SK-N-SH (cell line): ENCODE measurements at regions not wholly inside any gene's neighbourhood (a gene's known extent, or its start where the extent isn't known, plus 50 kb on each side); places are given as distances from the start of the nearest gene placed in this dataset.

Experiments
- CTCF ChIA-PET: fragments of 300-600, 350-600 bp; formaldehyde crosslinking; extraction: SDS; loops from one replicate; lab custom pipeline; 2021; lab: Yijun Ruan, JAX
- POLR2A ChIA-PET: fragments of 350-600 bp; sonication (Branson Sonifier 250); formaldehyde crosslinking; extraction: SDS; loops from one replicate; lab custom pipeline; 2020; ENCODE audit warnings: antibody characterized with exemption, inconsistent platforms; lab: Yijun Ruan, JAX
- DNase-seq: peaks from one replicate; pipeline ENCODE4 v3.0.0; 2012
- H2AFZ ChIP-seq: fragments of 200-600 bp; sonication (generic); 2 replicates; pipeline ENCODE4 v1.8.1; 2016; ENCODE audit warnings: antibody characterized with exemption, mild to moderate bottlenecking, low read depth
- H3F3A ChIP-seq: fragments of 200-600 bp; sonication (generic); replicated peaks from 2 replicates; pipeline ENCODE3; 2016; ENCODE audit warnings: antibody characterized with exemption, mild to moderate bottlenecking; ENCODE audit not compliant: insufficient read depth
- H3K27ac ChIP-seq, 2 experiments: fragments of 200-500 bp in 1 of 2; fragments of 200-600 bp in 1 of 2; sonication (Bioruptor generic) in 1 of 2; sonication (generic), shearing (Covaris generic) in 1 of 2; 2 replicates each; pipeline versions ENCODE4 v1.5.1 to v1.6.1; 2014 to 2016; ENCODE audit warnings: low read depth in 2 of 2, inconsistent platforms in 1 of 2, low read length in 1 of 2, mild to moderate bottlenecking in 1 of 2, mixed read lengths in 1 of 2
- H3K27me3 ChIP-seq: fragments of 200-600 bp; sonication (generic), shearing (Covaris generic); 2 replicates; pipeline ENCODE4 v1.6.1; 2016; ENCODE audit warnings: mixed run types; ENCODE audit not compliant: insufficient read depth
- H3K36me3 ChIP-seq, 2 experiments: fragments of 200-500 bp in 1 of 2; fragments of 200-600 bp in 1 of 2; sonication (Bioruptor generic) in 1 of 2; sonication (generic) in 1 of 2; replicated peaks in 1 of 2; 2 replicates each; pipeline versions ENCODE3 to v1.5.1; 2014 to 2016; ENCODE audit warnings: low read length in 1 of 2, mild to moderate bottlenecking in 1 of 2; ENCODE audit not compliant: insufficient read depth in 2 of 2, control insufficient read depth in 1 of 2
- H3K4me1 ChIP-seq, 2 experiments: fragments of 200-500 bp in 1 of 2; fragments of 200-600 bp in 1 of 2; sonication (Bioruptor generic) in 1 of 2; sonication (generic), shearing (Covaris generic) in 1 of 2; 2 replicates each; pipeline versions ENCODE4 v1.5.1 to v1.6.1; 2014 to 2016; ENCODE audit warnings: low read depth in 1 of 2, low read length in 1 of 2, mixed run types in 1 of 2; ENCODE audit not compliant: insufficient read depth in 2 of 2, control insufficient read depth in 1 of 2
- H3K4me2 ChIP-seq: fragments of 200-600 bp; sonication (generic), shearing (Covaris generic); 2 replicates; pipeline ENCODE4 v1.6.1; 2017; ENCODE audit warnings: mixed run types
- H3K4me3 ChIP-seq, 2 experiments: fragments of 200-500 bp in 1 of 2; fragments of 200-600 bp in 1 of 2; sonication (Bioruptor generic) in 1 of 2; sonication (generic), shearing (Covaris generic) in 1 of 2; 2 replicates each; pipeline versions ENCODE4 v1.5.1 to v1.8.1; 2014 to 2016; ENCODE audit warnings: low read depth in 2 of 2, inconsistent platforms in 1 of 2, low read length in 1 of 2, mild to moderate bottlenecking in 1 of 2, mixed read lengths in 1 of 2, moderate library complexity in 1 of 2
- H3K79me2 ChIP-seq: fragments of 200-600 bp; sonication (generic); 2 replicates; pipeline ENCODE4 v1.8.1; 2017; ENCODE audit warnings: mild to moderate bottlenecking; ENCODE audit not compliant: insufficient read depth
- H3K9ac ChIP-seq: fragments of 200-600 bp; sonication (generic); 2 replicates; pipeline ENCODE4 v1.6.1; 2017; ENCODE audit warnings: mixed run types
- H3K9me2 ChIP-seq: fragments of 200-600 bp; sonication (generic); 2 replicates; pipeline ENCODE4 v1.6.1; 2017; ENCODE audit warnings: mixed run types
- H3K9me3 ChIP-seq: fragments of 200-600 bp; sonication (generic); 2 replicates; pipeline ENCODE4 v1.6.1; 2017; ENCODE audit warnings: mixed run types, mild to moderate bottlenecking, moderate library complexity
- H4K20me1 ChIP-seq: fragments of 200-600 bp; sonication (generic); 2 replicates; pipeline ENCODE4 v1.6.1; 2017; ENCODE audit warnings: mild to moderate bottlenecking, mixed run types; ENCODE audit not compliant: insufficient read depth
- CHD2 ChIP-seq: fragments of 150-350 bp; IDR thresholded peaks from 2 replicates; pipeline ENCODE4 v1.6.1; 2018; ENCODE audit warnings: low read length; ENCODE audit not compliant: partially characterized antibody
- ELF1 ChIP-seq: IDR thresholded peaks from 2 replicates; pipeline ENCODE4 v1.4.0; 2012
- EZH2phosphoT487 ChIP-seq: fragments of 200-600 bp; sonication (generic); IDR thresholded peaks from 2 replicates; pipeline ENCODE4 v1.6.1; 2017; ENCODE audit warnings: low read depth, mixed run types, mild to moderate bottlenecking, antibody characterized with exemption, moderate library complexity, borderline replicate concordance
- FOXJ3 ChIP-seq: sonication (generic); formaldehyde crosslinking; IDR thresholded peaks from 2 replicates; pipeline ENCODE4 v1.5.1; 2020; ENCODE audit warnings: mild to moderate bottlenecking, missing genetic modification reagents
- FOXM1 ChIP-seq: IDR thresholded peaks from 2 replicates; pipeline ENCODE4 v1.4.0; 2012; ENCODE audit warnings: low read depth, mild to moderate bottlenecking
- IRF3 ChIP-seq: fragments of 150-350 bp; IDR thresholded peaks from 2 replicates; pipeline ENCODE4 v1.6.1; 2016; ENCODE audit warnings: mild to moderate bottlenecking, low read depth, low read length
- MAX ChIP-seq: IDR thresholded peaks from 2 replicates; pipeline ENCODE4 v1.4.0; 2012; ENCODE audit warnings: low read depth
- NFIC ChIP-seq: IDR thresholded peaks from 2 replicates; pipeline ENCODE4 v1.4.0; 2012; ENCODE audit warnings: borderline replicate concordance
- NRF1 ChIP-seq: IDR thresholded peaks from 2 replicates; pipeline ENCODE4 v1.6.1; 2012; ENCODE audit warnings: low read depth, mild to moderate bottlenecking, low read length
- REST ChIP-seq: IDR thresholded peaks from 2 replicates; pipeline ENCODE4 v1.6.1; 2012; ENCODE audit warnings: mild to moderate bottlenecking, low read depth, low read length, moderate library complexity
- TCF12 ChIP-seq: IDR thresholded peaks from 2 replicates; pipeline ENCODE4 v1.4.0; 2012
- USF1 ChIP-seq: IDR thresholded peaks from 2 replicates; pipeline ENCODE4 v1.4.0; 2012; ENCODE audit warnings: low read depth, borderline replicate concordance
- YY1 ChIP-seq: IDR thresholded peaks from 2 replicates; pipeline ENCODE4 v1.4.0; 2012; ENCODE audit warnings: low read depth, mild to moderate bottlenecking
- WGBS: methylation state at CpG from one replicate; pipeline ENCODE4 v1.1.6; 2017; ENCODE audit warnings: low lambda C conversion rate; 5-methylcytosine and 5-hydroxymethylcytosine counted together

- POLR2A ChIA-PET: interaction anchor here (0.7 kb wide), 1 partner anchor 180 kb away, joined by 4 read pairs; no protein-coding TSS in a partner anchor
- Histone ChIP-seq H4K20me1 (no peaks in the 10 kb centered on the region), H3K9ac (no peak overlapping the region), H3K4me3 (no peak overlapping the region)
- no peak for TF ChIP-seq REST
- TF ChIP-seq FOXJ3 (CRISPR knock-in tag): no peak
- TF ChIP-seq FOXM1: no peak
- TF ChIP-seq TCF12: no peak
- no peak for TF ChIP-seq IRF3
- TF ChIP-seq, all 33 proteins: peak for 0
- H3K9me3 ChIP-seq: no peaks in the 10 kb centered on the region
- 23% methylated on average over 3 of the region's 3 CpGs for WGBS
- H3K36me3 ChIP-seq: no peaks in the 10 kb centered on the region
- no peaks in the 10 kb centered on the region for H3K79me2 ChIP-seq
- H3F3A ChIP-seq: no peaks in the 10 kb centered on the region
- H3K27ac ChIP-seq: no peak overlapping the region
- H3K4me1 ChIP-seq: peaks cover 0 to 2% of the 10 kb centered on the region in 2 experiments; a peak in 1 of 4 replicates
- H3K9me2 ChIP-seq: no peaks in the 10 kb centered on the region
- no peaks in the 10 kb centered on the region for H3K27me3 ChIP-seq
- no peak overlapping the region for H3K4me2 ChIP-seq
- no peak overlapping the region for H2AFZ ChIP-seq
- CTCF ChIA-PET: interaction anchor here (1.2 to 1.4 kb wide), 2 partner anchors 9 kb away, joined by 3 to 4 read pairs; no protein-coding TSS in a partner anchor
- DNase-seq: no peak
Observed at GRCh38 chr2:22932288-22932687, 452.7 kb upstream of the KLHL29 start.

- Histone ChIP-seq H3K27ac (no peak overlapping the region), H3K9me2 (no peaks in the 10 kb centered on the region), H2AFZ (no peak overlapping the region), H3K36me3 (no peaks in the 10 kb centered on the region), H3K4me3 (no peak overlapping the region), H3K27me3 (no peaks in the 10 kb centered on the region), H3K9me3 (no peaks in the 10 kb centered on the region), H3F3A (no peaks in the 10 kb centered on the region), H3K79me2 (no peaks in the 10 kb centered on the region), H3K9ac (no peak overlapping the region), H4K20me1 (no peaks in the 10 kb centered on the region), H3K4me2 (no peak overlapping the region), H3K4me1 (peaks cover 0 to 2% of the 10 kb centered on the region in 2 experiments; a peak in 1 of 4 replicates)
- ChIA-PET POLR2A (no interaction called here), CTCF (interaction anchor here (1.9 to 2.5 kb wide), 3 partner anchors 10 to 30 kb away, joined by 4 to 8 read pairs (median 5); no protein-coding TSS in a partner anchor)
- TF ChIP-seq USF1 (no peak), REST (no peak), FOXM1 (no peak), CHD2 (no peak), MAX (no peak), YY1 (no peak), ELF1 (no peak), EZH2phosphoT487 (no peak), NFIC (no peak), IRF3 (no peak), NRF1 (no peak)
- no peak for DNase-seq
- 11% methylated on average over 1 of the region's 1 CpG for WGBS
Observed at GRCh38 chr2:22934747-22935146, 450.2 kb upstream of the KLHL29 start.
